PC-9 (cell line): ENCODE measurements at regions not wholly inside any gene's neighbourhood (a gene's known extent, or its start where the extent isn't known, plus 50 kb on each side); places are given as distances from the start of the nearest gene placed in this dataset.

Experiments used
- CTCF ChIP-seq: fragments of 200-600 bp; sonication (generic); conservative IDR thresholded peaks from 2 replicates; pipeline ENCODE4 v1.6.1; 2017; ENCODE audit warnings: mixed run types, antibody characterized with exemption, mild to moderate bottlenecking, moderate library complexity
- EZH2 ChIP-seq: fragments of 200-600 bp; sonication (generic); IDR thresholded peaks from 2 replicates; pipeline ENCODE4 v1.8.0; 2017; ENCODE audit warnings: antibody characterized with exemption, low read depth

GRCh38 chr9:115412656-115413055 is 294.7 kb upstream of the TNC start:
- no peak for TF ChIP-seq CTCF
- no peak for TF ChIP-seq EZH2
